ENCODE measurements at regions not wholly inside any gene's neighbourhood (a gene's known extent, or its start where the extent isn't known, plus 50 kb on each side); places are given as distances from the start of the nearest gene placed in this dataset.

GRCh38 chr5:56405116-56405908 lies 172.2 kb upstream of the ANKRD55 start:
- CTCF ChIA-PET (ENCODE audit: low intra/inter-chr PET ratio), result no interaction called here
- no peaks in the 10 kb centered on the region for H3K9me3 ChIP-seq (replicated peaks; ENCODE audit: control insufficient read depth, insufficient read depth, low read depth, low read length)
- TF ChIP-seq PATZ1 (CRISPR knock-in tag; IDR thresholded peaks at IDR 0.05; ENCODE audit: borderline replicate concordance) (no peak), CTCFL (IDR thresholded peaks at IDR 0.05; ENCODE audit: borderline replicate concordance, insufficient read depth, low read depth, low read length, poor library complexity, severe bottlenecking) (no peak), MLX (CRISPR knock-in tag; conservative IDR thresholded peaks at IDR 0.05) (no peak), ZNF77 (CRISPR knock-in tag; IDR thresholded peaks at IDR 0.05) (no peak), TCF15 (CRISPR knock-in tag; IDR thresholded peaks at IDR 0.05) (no peak), ZBTB34 (CRISPR knock-in tag; IDR thresholded peaks at IDR 0.05) (no peak), ZNF696 (CRISPR knock-in tag; conservative IDR thresholded peaks at IDR 0.05) (no peak), MTA2 (IDR thresholded peaks at IDR 0.05; ENCODE audit: low read depth) (no peak), CREB3L1 (IDR thresholded peaks at IDR 0.05; ENCODE audit: borderline replicate concordance, low read depth) (no peak)

More at GRCh38 chr5:56405116-56405908, 172.2 kb upstream of the ANKRD55 start:
- Histone ChIP-seq H3K9ac (ENCODE audit: insufficient read depth in 1 of 2, low read depth in 2 of 2, low read length in 2 of 2) (no peak overlapping the region), H3K27me3 (ENCODE audit: control insufficient read depth in 2 of 2, insufficient read depth in 2 of 2, low read length in 2 of 2) (no peaks in the 10 kb centered on the region), H3K36me3 (ENCODE audit: control insufficient read depth, insufficient read depth, low read length) (no peaks in the 10 kb centered on the region), H3K4me3 (no peak overlapping the region), H3K27ac (ENCODE audit: extremely low read depth, low read depth, low read length) (no peak overlapping the region), H3K79me2 (ENCODE audit: control insufficient read depth, insufficient read depth, low read length) (no peaks in the 10 kb centered on the region), H4K20me1 (replicated peaks; ENCODE audit: control insufficient read depth, insufficient read depth, low read length) (no peaks in the 10 kb centered on the region), H3K9me1 (ENCODE audit: control insufficient read depth, insufficient read depth, low read length) (no peaks in the 10 kb centered on the region), H3K4me1 (replicated peaks in 1 of 2; ENCODE audit: control insufficient read depth in 2 of 2, insufficient read depth in 2 of 2, low read length in 2 of 2) (peaks cover 0 to 19% of the 10 kb centered on the region in 2 experiments; a peak in 3 of 5 replicates), H2AFZ (ENCODE audit: low read depth, low read length) (no peak overlapping the region), H3K4me2 (ENCODE audit: insufficient read depth, low read length) (no peak overlapping the region)
- in situ Hi-C loops (cut with MboI) (no loop called here), intact Hi-C loops (cut with micrococcal nuclease) (no loop called here)
- 28% methylated on average over 3 of the region's 4 CpGs for WGBS (ENCODE audit: insufficient coverage, low coverage, missing lambda C conversion rate)
- BruUV-seq (replicated peaks), result no TSS peak
- ATAC-seq (no peak), FAIRE-seq (no peak), DNase-seq (ENCODE audit: extremely low read depth in 1 of 4, low spot score in 3 of 4) (no peak)
- POLR2A ChIA-PET, result no interaction called here

Data from K562 (cell line).